ENCODE measurements at regions not wholly inside any gene's neighbourhood (a gene's known extent, or its start where the extent isn't known, plus 50 kb on each side); places are given as distances from the start of the nearest gene placed in this dataset.
A peak's percentile ranks its signal among the peaks of the same experiment; 100 is the strongest.

DNA sequence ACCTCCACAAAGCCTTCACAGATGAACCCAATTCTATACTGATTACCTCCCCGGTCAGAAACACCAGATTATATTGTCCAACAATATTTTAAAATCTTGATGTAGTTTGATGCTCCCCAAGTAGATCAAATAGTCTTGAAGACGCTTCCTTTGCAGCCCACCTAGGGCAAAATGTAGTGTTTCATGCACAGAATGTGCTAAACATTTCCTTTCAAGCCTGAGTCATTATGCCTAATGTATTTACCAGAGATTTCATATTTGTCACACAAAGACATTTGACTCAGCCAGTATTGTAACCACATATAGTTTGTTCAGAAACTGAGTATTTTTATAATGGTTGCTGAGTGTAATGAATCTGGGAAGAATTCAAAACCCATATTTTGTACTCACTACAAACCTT, 1396.8 kb downstream of the LRRC4C start:
- Histone ChIP-seq H3K36me3 (ENCODE audit: control insufficient read depth in 2 of 2, insufficient read depth in 2 of 2, low read length in 2 of 2) (no peaks in the 10 kb centered on the region), H3K27me3 (ENCODE audit: control insufficient read depth in 2 of 2, insufficient read depth in 2 of 2, low read length in 2 of 2) (no peaks in the 10 kb centered on the region), H3K4me1 (ENCODE audit: control insufficient read depth in 2 of 2, insufficient read depth in 2 of 2, low read length in 2 of 2) (no peaks in the 10 kb centered on the region), H3K4me3 (ENCODE audit: low read length in 2 of 2) (no peak overlapping the region), H3K27ac (ENCODE audit: low read depth in 2 of 2, low read length in 2 of 2) (no peak overlapping the region), H3K9me3 (ENCODE audit: control insufficient read depth in 2 of 2, low read length in 2 of 2) (no peaks in the 10 kb centered on the region), H3K9ac (ENCODE audit: low read depth in 1 of 2, low read length in 2 of 2) (no peak overlapping the region)

DNA sequence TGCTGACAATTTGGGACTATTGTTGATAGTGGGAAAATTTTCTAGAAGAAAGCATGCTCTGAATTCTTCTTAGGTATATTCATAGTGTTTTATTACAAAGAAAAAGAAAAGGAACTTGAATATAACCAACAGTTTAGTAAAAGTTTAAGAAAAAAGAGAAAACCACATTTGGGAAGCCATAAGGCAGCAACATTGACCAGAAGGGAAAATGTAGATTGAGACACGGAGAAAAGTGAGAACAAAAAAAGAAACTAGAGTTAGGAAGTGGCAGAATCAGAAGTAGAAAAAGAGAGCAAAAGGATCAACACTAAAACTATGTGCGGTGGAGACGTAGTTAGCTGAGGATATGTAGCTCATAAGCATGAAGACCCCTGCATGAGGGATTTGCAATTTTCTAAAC, 1398.2 kb downstream of the LRRC4C start:
- Histone ChIP-seq H3K9ac (ENCODE audit: low read depth in 1 of 2, low read length in 2 of 2) (no peak overlapping the region), H3K4me3 (ENCODE audit: low read length in 2 of 2) (no peak overlapping the region)

DNA sequence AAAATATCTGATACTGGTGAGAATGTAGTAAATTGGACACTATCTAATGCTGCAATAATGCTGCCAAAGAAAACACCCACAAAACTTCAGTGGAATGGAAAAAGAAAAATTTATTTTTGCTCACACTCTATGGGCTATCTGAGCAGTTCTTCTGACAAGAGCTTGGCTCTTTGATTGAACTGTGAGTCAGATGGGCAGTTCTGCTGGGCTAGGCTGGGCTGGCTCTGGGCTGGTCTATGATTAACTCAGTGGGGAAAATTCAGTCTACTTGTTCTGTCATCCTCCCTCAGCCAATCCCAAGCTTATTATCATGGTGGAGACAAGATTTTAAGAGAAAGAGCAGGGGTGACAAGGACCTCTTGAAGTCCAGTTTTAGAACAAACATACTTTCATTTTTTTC, 1404.8 kb downstream of the LRRC4C start:
- no peak overlapping the region for H3K9ac ChIP-seq (ENCODE audit: low read depth in 1 of 2, low read length in 2 of 2)
- H3K9me3 ChIP-seq (ENCODE audit: control insufficient read depth in 2 of 2, low read length in 2 of 2): no peaks in the 10 kb centered on the region
- no peaks in the 10 kb centered on the region for H3K27me3 ChIP-seq (ENCODE audit: control insufficient read depth in 2 of 2, insufficient read depth in 2 of 2, low read length in 2 of 2)
- H3K27ac ChIP-seq (ENCODE audit: low read depth in 2 of 2, low read length in 2 of 2): no peak overlapping the region
- no peaks in the 10 kb centered on the region for H3K4me1 ChIP-seq (ENCODE audit: control insufficient read depth in 2 of 2, insufficient read depth in 2 of 2, low read length in 2 of 2)
- H3K36me3 ChIP-seq (ENCODE audit: control insufficient read depth in 2 of 2, insufficient read depth in 2 of 2, low read length in 2 of 2): no peaks in the 10 kb centered on the region
- H3K4me3 ChIP-seq (ENCODE audit: low read length in 2 of 2): no peak overlapping the region

More for the DNA sequence above, 1398.2 kb downstream of the LRRC4C start:
- Histone ChIP-seq H3K27me3 (ENCODE audit: control insufficient read depth in 2 of 2, insufficient read depth in 2 of 2, low read length in 2 of 2) (no peaks in the 10 kb centered on the region), H3K36me3 (ENCODE audit: control insufficient read depth in 2 of 2, insufficient read depth in 2 of 2, low read length in 2 of 2) (no peaks in the 10 kb centered on the region), H3K27ac (ENCODE audit: low read depth in 2 of 2, low read length in 2 of 2) (no peak overlapping the region), H3K4me1 (ENCODE audit: control insufficient read depth in 2 of 2, insufficient read depth in 2 of 2, low read length in 2 of 2) (no peaks in the 10 kb centered on the region), H3K9me3 (ENCODE audit: control insufficient read depth in 2 of 2, low read length in 2 of 2) (no peaks in the 10 kb centered on the region)

DNA sequence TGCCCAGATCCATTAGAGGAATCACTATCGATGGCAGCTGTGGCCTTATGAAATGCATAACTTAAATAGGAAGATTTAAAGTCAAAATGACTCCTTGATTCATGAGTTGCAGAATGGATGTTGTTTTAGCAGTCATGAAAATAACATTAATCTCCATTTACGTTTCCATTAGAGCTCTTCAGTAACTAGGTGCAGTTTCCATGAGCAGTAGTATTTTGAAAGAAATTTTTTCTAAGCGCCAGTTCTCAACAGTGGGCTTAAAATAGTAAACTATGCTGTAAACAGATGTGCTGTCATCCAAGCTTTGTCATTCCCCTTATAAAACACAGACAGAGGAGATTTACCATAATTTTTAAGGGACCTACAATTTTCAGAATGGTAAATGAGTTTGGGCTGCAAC, 1414.1 kb downstream of the LRRC4C start:
- H3K9me3 ChIP-seq (ENCODE audit: control insufficient read depth in 2 of 2, low read length in 2 of 2): no peaks in the 10 kb centered on the region
- no peaks in the 10 kb centered on the region for H3K4me1 ChIP-seq (ENCODE audit: control insufficient read depth in 2 of 2, insufficient read depth in 2 of 2, low read length in 2 of 2)
- H3K27ac ChIP-seq (ENCODE audit: low read depth in 2 of 2, low read length in 2 of 2): no peak overlapping the region
- no peaks in the 10 kb centered on the region for H3K36me3 ChIP-seq (ENCODE audit: control insufficient read depth in 2 of 2, insufficient read depth in 2 of 2, low read length in 2 of 2)
- no peak overlapping the region for H3K4me3 ChIP-seq (ENCODE audit: low read length in 2 of 2)
- no peaks in the 10 kb centered on the region for H3K27me3 ChIP-seq (ENCODE audit: control insufficient read depth in 2 of 2, insufficient read depth in 2 of 2, low read length in 2 of 2)
- no peak overlapping the region for H3K9ac ChIP-seq (ENCODE audit: low read depth in 1 of 2, low read length in 2 of 2)

DNA sequence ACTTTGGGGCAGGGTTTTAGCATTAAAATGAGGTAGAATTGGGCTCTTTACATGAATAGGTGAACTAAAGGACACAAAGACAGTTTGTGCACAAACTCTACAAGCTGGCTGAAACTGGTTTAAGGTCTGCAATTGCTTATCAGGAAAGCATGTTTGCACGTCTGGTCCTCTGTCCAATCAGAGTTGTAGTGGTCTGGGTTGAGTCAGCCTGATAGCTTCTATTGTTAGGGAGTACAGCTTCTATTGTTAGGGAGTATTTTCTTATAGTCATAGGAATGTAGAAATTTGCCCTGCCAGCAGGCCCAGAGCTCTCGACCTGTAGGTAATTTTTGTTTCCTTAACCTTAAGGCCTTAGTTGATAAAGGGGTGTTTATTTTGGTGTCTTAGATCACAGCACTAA, 1422.4 kb downstream of the LRRC4C start:
- no peak overlapping the region for H3K9ac ChIP-seq (ENCODE audit: low read depth in 1 of 2, low read length in 2 of 2)
- H3K27ac ChIP-seq (ENCODE audit: low read depth in 2 of 2, low read length in 2 of 2): no peak overlapping the region
- H3K27me3 ChIP-seq (ENCODE audit: control insufficient read depth in 2 of 2, insufficient read depth in 2 of 2, low read length in 2 of 2): no peaks in the 10 kb centered on the region
- H3K4me3 ChIP-seq (ENCODE audit: low read length in 2 of 2): no peak overlapping the region
- H3K4me1 ChIP-seq (ENCODE audit: control insufficient read depth in 2 of 2, insufficient read depth in 2 of 2, low read length in 2 of 2): no peaks in the 10 kb centered on the region
- no peaks in the 10 kb centered on the region for H3K36me3 ChIP-seq (ENCODE audit: control insufficient read depth in 2 of 2, insufficient read depth in 2 of 2, low read length in 2 of 2)
- H3K9me3 ChIP-seq (ENCODE audit: control insufficient read depth in 2 of 2, low read length in 2 of 2): no peaks in the 10 kb centered on the region

DNA sequence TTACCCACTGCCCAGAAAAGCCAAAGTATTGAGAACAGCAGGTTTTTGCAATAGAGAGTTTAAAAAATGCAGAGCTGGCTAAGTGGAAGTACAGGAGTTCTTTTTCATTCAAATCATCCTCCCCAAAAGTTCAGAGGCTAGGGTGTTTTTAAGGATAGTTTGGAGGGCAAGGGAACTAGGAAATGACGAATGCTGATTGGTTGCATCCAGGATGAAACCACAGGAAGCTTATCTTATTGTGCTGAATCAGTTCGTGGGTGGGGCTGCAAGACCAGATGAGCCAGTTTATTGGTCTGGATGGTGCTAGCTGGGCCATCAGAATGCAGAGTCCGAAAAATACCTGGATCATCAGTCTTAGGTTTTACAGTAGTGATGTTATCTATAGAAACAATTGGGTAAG, 1427.1 kb downstream of the LRRC4C start:
- Histone ChIP-seq H3K9me3 (ENCODE audit: control insufficient read depth in 2 of 2, low read length in 2 of 2) (no peaks in the 10 kb centered on the region), H3K36me3 (ENCODE audit: control insufficient read depth in 2 of 2, insufficient read depth in 2 of 2, low read length in 2 of 2) (no peaks in the 10 kb centered on the region), H3K9ac (ENCODE audit: low read depth in 1 of 2, low read length in 2 of 2) (no peak overlapping the region)

DNA sequence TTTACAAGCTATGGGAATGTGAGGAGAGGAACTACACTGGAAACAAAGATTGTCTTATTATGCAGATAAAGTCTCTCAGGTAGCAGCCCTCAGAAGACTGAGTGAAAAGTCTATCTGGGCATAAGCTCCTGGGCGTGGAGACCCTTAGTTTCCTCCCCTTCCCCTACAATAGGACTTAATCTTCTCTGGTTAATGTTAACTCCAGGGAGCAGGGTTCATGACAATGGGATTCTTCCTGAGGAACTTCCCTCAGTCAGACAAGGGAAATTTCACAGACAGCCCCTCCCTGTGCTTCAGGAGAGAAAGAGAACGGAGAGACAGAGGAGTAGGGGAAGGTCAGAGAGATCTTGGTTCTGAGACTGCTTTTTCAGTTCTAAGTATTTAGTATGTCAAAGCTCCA, 1428.6 kb downstream of the LRRC4C start:
- Histone ChIP-seq H3K27me3 (ENCODE audit: control insufficient read depth in 2 of 2, insufficient read depth in 2 of 2, low read length in 2 of 2) (no peaks in the 10 kb centered on the region), H3K4me3 (ENCODE audit: low read length in 2 of 2) (no peak overlapping the region), H3K4me1 (ENCODE audit: control insufficient read depth in 2 of 2, insufficient read depth in 2 of 2, low read length in 2 of 2) (no peaks in the 10 kb centered on the region), H3K36me3 (ENCODE audit: control insufficient read depth in 2 of 2, insufficient read depth in 2 of 2, low read length in 2 of 2) (no peaks in the 10 kb centered on the region), H3K9me3 (ENCODE audit: control insufficient read depth in 2 of 2, low read length in 2 of 2) (no peaks in the 10 kb centered on the region), H3K27ac (ENCODE audit: low read depth in 2 of 2, low read length in 2 of 2) (no peak overlapping the region), H3K9ac (ENCODE audit: low read depth in 1 of 2, low read length in 2 of 2) (no peak overlapping the region)

More for the DNA sequence above, 1427.1 kb downstream of the LRRC4C start:
- Histone ChIP-seq H3K27ac (ENCODE audit: low read depth in 2 of 2, low read length in 2 of 2) (no peak overlapping the region), H3K4me3 (ENCODE audit: low read length in 2 of 2) (no peak overlapping the region), H3K4me1 (ENCODE audit: control insufficient read depth in 2 of 2, insufficient read depth in 2 of 2, low read length in 2 of 2) (no peaks in the 10 kb centered on the region), H3K27me3 (ENCODE audit: control insufficient read depth in 2 of 2, insufficient read depth in 2 of 2, low read length in 2 of 2) (no peaks in the 10 kb centered on the region)

DNA sequence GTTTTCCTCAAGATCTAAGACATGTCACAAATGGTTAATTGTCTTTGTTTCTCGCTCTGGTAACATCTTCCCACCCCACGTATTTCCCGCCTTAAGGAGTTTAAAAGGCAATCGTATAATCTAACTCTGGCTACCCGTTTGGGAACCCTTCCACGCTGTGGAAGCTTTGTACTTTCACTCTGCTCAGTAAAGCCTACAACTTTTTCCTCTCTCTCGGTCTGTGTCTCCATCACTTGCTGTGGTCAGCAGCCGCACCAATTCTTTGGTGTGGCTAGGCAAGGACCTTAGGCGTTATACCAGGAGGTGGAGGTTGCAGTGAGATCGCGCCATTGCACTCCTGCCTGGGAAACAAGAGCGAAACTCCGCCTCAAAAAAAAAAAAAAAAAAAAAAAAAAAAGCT, 1430.1 kb downstream of the LRRC4C start:
- H3K4me1 ChIP-seq (ENCODE audit: control insufficient read depth in 2 of 2, insufficient read depth in 2 of 2, low read length in 2 of 2): no peaks in the 10 kb centered on the region
- peak overlapping the region; percentile 37 to 64 for H3K4me3 ChIP-seq (ENCODE audit: low read length in 2 of 2)
- H3K27ac ChIP-seq (ENCODE audit: low read depth in 2 of 2, low read length in 2 of 2): no peak overlapping the region
- H3K9me3 ChIP-seq (ENCODE audit: control insufficient read depth in 2 of 2, low read length in 2 of 2): no peaks in the 10 kb centered on the region
- no peaks in the 10 kb centered on the region for H3K27me3 ChIP-seq (ENCODE audit: control insufficient read depth in 2 of 2, insufficient read depth in 2 of 2, low read length in 2 of 2)
- H3K9ac ChIP-seq (ENCODE audit: low read depth in 1 of 2, low read length in 2 of 2): no peak overlapping the region
- H3K36me3 ChIP-seq (ENCODE audit: control insufficient read depth in 2 of 2, insufficient read depth in 2 of 2, low read length in 2 of 2): no peaks in the 10 kb centered on the region

DNA sequence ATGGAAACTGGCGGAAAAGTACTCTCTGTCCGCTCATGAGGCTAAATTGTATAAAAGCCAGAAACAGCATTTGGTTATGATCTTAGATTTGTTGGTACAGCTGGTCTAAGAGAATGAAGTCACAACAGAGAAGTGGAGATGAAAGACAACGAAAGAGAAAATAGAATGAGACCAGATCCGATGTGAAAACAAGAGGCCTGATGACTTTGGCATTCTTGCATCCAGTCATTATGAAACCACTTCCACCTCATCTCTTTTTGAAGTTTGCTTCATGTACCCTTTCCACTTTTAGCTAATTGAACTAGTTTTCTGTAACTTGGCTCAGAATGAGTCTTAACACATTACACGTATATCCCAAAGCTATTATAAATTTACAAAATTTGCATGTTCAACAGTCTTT, 1431.7 kb downstream of the LRRC4C start:
- Histone ChIP-seq H3K27me3 (ENCODE audit: control insufficient read depth in 2 of 2, insufficient read depth in 2 of 2, low read length in 2 of 2) (no peaks in the 10 kb centered on the region), H3K36me3 (ENCODE audit: control insufficient read depth in 2 of 2, insufficient read depth in 2 of 2, low read length in 2 of 2) (no peaks in the 10 kb centered on the region), H3K4me1 (ENCODE audit: control insufficient read depth in 2 of 2, insufficient read depth in 2 of 2, low read length in 2 of 2) (no peaks in the 10 kb centered on the region), H3K9ac (ENCODE audit: low read depth in 1 of 2, low read length in 2 of 2) (no peak overlapping the region), H3K27ac (ENCODE audit: low read depth in 2 of 2, low read length in 2 of 2) (no peak overlapping the region), H3K4me3 (ENCODE audit: low read length in 2 of 2) (no peak overlapping the region), H3K9me3 (ENCODE audit: control insufficient read depth in 2 of 2, low read length in 2 of 2) (no peaks in the 10 kb centered on the region)

DNA sequence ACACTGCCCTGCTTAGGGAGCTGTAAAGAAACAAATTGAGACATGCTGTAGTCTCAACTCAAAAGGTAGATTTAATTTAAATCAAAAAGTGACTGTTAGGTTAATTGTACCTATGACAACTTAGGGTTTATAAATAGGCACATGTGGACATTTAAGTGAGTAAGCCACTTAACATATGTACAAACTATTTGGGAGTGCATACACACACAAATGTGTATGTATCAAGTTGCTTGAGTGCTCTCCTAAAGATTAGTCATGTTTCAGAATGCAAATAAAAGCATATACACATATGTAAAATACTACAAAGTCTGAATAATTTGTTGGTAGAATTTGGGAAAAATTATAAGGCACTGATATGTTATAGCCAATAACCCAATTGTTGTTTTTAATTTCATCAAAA, 1435.7 kb downstream of the LRRC4C start:
- H3K4me1 ChIP-seq (ENCODE audit: control insufficient read depth in 2 of 2, insufficient read depth in 2 of 2, low read length in 2 of 2): no peaks in the 10 kb centered on the region
- no peak overlapping the region for H3K9ac ChIP-seq (ENCODE audit: low read depth in 1 of 2, low read length in 2 of 2)
- no peaks in the 10 kb centered on the region for H3K36me3 ChIP-seq (ENCODE audit: control insufficient read depth in 2 of 2, insufficient read depth in 2 of 2, low read length in 2 of 2)
- no peak overlapping the region for H3K27ac ChIP-seq (ENCODE audit: low read depth in 2 of 2, low read length in 2 of 2)
- H3K9me3 ChIP-seq (ENCODE audit: control insufficient read depth in 2 of 2, low read length in 2 of 2): no peaks in the 10 kb centered on the region
- H3K27me3 ChIP-seq (ENCODE audit: control insufficient read depth in 2 of 2, insufficient read depth in 2 of 2, low read length in 2 of 2): no peaks in the 10 kb centered on the region
- no peak overlapping the region for H3K4me3 ChIP-seq (ENCODE audit: low read length in 2 of 2)

DNA sequence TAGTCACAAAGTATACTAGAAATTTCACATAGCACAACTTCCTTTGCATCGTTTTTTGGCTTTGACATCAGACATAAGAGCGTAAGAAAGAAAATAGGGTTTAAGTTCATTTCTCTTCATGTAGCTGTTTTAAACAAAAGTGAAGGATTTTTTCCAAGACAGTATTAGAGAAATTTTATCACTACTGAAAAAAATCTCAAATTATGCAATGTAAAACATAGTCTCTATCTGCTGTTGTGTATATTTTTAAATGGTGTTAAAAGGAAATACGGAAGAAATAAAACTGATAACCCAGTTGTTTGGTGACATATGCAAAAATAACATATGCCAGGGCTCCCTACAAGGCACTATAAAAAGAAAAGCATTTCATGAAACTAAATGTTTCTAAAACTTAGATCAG, 1449.4 kb downstream of the LRRC4C start:
- no peak overlapping the region for H3K4me3 ChIP-seq (ENCODE audit: low read length in 2 of 2)
- no peak overlapping the region for H3K27ac ChIP-seq (ENCODE audit: low read depth in 2 of 2, low read length in 2 of 2)
- H3K4me1 ChIP-seq (ENCODE audit: control insufficient read depth in 2 of 2, insufficient read depth in 2 of 2, low read length in 2 of 2): no peaks in the 10 kb centered on the region
- no peaks in the 10 kb centered on the region for H3K27me3 ChIP-seq (ENCODE audit: control insufficient read depth in 2 of 2, insufficient read depth in 2 of 2, low read length in 2 of 2)
- H3K9me3 ChIP-seq (ENCODE audit: control insufficient read depth in 2 of 2, low read length in 2 of 2): no peaks in the 10 kb centered on the region
- no peak overlapping the region for H3K9ac ChIP-seq (ENCODE audit: low read depth in 1 of 2, low read length in 2 of 2)
- H3K36me3 ChIP-seq (ENCODE audit: control insufficient read depth in 2 of 2, insufficient read depth in 2 of 2, low read length in 2 of 2): no peaks in the 10 kb centered on the region

All from mucosa of rectum (tissue), 2 donors.